NCI-H446 treated with DMSO at 0.1 percent for 48 hours (cell line): ENCODE measurements at regions not wholly inside any gene's neighbourhood (a gene's known extent, or its start where the extent isn't known, plus 50 kb on each side); places are given as distances from the start of the nearest gene placed in this dataset.

Experiments used
- DNase-seq: peaks from one replicate; lab custom pipeline; 2025; lab: John Stamatoyannopoulos, UW

DNA sequence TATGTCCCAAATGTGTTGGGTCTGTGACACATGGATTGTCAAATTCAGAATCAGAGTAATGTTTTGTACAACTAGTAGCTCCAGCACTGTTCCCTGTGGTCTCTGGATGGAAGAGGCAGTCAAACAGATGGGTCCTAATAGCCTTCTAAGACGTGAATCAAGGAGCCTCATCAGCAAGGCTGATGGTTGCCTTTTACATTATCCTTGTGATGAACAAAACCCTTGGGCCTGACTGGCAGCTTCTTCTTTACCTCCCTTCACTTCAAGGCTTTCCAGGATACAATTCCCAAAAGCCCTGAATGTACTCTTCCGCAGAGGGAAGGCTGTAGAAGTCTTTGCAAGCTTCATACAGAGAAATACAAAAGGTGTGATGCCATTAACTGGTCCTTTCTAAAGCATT lies 633.3 kb downstream of the USP25 start:
- no peak for DNase-seq

DNA sequence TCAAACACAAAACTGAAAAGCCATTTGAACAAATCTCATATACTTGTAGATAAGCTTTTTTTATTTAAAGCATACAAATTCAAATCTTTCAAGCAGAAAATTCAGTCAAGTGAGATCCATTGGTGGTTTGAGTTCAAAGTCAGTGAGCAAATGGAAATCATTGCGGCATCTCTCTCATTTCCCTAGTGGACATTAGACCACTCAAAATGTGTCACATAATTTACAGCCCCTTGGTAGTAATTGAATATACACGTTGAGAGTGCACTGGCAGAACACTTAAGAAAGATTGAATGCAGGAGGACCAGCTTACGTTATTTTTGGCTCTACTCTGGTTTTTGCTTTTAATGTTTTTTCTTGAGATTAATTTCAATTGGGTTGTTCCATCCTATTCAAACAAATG lies 633.7 kb downstream of the USP25 start:
- no peak for DNase-seq

DNA sequence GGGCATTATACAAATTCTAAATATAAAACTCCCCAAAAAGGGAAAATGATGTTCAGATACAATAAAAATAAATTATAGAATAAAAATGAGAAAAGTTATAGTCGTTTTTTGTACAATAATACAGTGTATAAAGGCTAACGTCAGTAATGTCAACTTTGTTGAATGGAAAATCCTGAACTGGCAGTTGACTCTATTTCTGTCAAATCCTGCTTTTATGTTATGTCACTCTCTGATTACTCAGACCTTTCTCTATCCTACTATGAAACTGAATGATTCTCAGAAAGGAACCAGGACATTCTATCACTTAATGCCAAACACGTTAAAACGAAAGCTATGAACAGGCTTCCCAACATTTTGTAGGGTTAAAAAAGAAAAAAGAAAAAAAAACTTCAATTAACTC lies 636.4 kb downstream of the USP25 start:
- DNase-seq = no peak

DNA sequence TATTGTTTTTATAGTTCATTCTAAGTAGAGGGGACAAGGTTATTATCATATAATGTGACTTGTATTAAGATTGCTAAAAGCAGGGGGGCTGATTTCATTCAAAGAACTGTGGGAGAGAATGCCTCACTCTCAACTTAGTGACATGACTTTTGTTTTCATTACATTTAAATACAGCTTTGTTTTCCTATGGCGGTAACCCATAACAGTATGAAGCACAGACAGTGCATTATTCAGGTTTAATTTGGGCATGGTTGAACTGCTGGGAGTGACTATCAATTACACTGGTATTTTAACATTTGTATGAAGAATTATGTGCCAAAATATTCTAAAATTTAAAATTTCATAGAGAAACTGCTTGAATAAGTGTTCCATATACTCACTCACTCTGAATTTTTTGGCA lies 637.3 kb downstream of the USP25 start:
- DNase-seq = no peak

DNA sequence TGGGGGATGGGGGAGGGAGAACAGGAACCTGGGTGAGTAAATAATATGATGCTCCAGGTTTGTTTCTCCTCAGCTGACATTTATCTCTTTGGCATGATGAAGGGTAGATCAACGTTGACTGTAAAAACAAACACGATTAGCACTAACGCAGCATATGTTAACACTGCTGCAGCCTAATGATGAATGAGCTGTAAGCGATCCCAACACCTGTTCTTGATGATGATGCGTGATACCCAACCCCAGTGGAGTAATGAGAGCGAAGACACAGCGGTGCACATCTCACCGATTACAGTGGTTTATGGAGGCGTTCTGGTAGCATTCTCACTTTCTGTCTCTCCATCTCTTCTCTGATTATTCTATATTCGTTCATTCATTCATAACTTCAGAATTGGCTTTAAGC lies 640.4 kb downstream of the USP25 start:
- peak; percentile 3 for DNase-seq

DNA sequence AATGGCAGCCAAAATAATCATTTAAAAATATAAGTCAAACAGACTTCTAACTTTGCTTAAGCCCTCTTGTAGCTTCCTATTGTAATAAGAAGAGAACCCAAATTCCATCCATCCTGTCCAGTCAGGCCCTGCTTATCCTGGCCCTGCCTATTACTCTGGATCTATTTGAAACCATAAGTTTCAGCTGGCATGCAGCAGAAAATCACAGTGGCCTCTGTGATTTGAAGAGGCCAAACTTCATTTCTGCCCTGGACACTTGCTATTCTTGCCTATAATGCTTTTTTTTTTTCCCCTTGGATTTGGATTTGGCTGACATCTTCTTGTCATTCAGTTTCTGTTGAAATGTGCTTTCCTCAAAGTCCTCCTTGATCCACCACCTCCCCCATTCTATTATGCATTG lies 642.8 kb downstream of the USP25 start:
- no peak for DNase-seq

DNA sequence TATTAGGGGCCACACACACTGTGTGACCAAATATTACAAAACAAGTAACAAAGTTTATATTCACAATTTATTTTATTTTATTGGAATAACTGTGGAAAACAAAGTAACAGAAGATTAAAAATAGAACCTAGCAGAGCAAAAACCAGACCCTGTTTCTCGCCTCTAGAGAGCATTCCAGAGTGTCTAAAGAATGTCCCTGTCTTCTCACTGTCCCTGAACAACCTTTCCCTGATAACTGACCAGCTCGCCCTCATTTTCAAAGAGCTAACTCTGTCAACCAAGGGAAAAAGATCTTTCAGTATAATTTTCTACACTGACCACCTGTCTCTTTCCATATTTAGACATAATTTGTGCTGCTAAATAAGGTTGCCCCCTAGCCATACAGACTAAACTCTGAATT lies 646.9 kb downstream of the USP25 start:
- no peak for DNase-seq

DNA sequence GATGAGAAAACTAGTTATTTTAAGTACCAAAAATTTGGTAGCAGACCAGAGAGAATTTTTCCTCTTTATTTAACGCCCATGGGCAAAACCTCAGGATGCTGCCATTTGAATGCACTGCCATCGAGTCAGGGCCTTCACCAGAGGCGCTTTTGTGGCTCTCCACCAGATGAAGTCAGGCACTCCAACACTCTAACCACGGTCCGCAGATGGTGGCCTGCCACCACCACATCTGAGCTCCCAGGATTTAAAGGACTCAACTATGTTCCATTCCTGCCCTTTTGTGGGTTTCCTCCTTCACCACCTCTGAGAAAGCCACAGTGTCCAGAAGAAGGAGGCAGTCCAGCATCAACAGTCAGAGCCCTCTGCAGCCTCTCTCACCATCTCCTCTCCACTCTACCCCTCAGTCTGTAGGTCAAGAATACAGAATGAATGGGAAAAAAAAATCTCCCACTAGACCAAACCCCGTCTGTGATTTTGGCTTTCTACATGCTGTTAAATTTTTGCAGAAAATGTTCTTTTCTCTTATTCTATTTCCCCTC lies 647.4 kb downstream of the USP25 start:
- DNase-seq = no peak

DNA sequence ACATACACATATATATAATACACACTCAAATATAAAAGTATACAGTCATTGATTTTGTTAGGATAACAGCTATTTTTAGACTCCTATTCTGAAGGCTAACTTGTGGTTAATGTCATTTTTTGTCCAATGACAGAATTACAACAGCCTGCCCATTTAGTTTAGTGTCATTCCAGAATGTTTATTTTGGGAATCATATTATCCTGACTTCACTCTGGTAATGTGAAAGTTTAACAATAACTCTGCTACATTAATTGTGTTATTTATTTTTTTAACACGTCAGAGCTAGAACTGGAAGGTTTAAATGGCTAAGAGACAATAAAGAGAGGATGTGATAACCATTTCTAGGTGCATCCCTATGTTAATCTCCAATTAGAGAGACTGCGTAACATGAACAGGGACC lies 648.1 kb downstream of the USP25 start:
- DNase-seq = no peak

DNA sequence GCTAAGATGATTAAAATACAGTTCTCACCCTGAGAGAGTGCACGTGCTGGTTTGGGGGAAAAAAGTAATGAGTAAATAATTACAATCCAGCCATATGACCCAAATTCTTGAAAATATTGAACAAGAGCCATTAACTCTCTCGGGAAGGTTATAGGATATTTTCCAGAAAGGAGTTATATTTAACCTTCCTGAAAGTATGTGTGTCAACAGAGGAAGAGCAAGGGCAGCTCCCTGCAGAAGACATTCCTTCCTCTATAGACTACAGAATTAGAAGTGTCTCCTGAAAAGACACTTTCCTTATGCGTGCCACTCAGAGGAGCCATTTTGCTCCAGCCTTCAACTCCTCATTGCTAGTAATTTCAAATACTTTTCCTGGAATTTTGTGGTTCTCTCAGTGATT lies 648.7 kb downstream of the USP25 start:
- DNase-seq = no peak

DNA sequence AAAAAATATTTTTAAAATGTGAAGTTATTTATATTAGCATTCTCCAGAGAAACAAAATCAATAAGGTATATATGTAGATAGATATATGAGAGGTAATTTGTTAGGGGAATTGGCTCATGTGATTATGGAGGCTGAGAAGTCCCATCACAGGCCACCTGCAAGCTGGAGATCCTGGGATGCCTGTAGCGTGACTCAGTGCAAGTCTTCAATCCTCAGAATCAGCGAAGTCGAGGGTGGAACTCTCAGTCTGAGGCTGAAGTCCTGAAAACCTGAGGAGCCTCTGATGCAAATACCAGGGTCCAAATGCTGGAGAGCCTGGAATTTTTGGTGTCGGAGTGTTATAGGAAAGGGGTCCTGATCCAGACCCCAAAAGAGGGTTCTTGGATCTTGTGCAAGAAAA lies 658.5 kb downstream of the USP25 start:
- no peak for DNase-seq

DNA sequence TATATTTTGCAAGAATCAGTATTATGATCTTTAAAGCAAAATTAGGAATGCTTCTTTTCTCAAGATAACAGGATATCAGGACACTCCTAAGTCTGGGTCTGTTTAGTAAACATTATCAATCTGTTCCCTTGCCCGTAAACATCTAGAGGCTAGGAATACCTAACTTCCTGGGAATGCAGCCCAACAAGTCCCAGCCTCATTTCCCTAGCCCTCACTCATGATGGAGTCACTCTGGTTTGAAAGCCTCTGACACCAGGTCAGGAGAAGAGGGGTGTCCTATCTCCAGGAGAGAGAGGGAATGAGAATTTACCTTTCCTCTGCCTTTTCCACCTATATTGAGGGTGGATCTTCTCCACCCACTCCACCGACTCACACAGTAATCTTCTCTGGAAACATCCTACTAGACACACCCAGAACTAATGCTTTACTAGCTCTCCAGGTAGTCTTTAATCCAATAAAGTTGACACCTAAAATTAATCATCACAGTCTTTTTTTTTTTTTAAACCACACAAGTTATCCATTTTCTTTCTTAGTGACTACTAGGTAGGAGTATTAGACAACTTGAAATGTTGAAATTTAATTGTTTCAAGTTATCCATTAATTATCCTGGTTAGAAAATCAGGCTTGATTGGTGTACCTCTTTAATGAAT lies 659.3 kb downstream of the USP25 start:
- DNase-seq = no peak

DNA sequence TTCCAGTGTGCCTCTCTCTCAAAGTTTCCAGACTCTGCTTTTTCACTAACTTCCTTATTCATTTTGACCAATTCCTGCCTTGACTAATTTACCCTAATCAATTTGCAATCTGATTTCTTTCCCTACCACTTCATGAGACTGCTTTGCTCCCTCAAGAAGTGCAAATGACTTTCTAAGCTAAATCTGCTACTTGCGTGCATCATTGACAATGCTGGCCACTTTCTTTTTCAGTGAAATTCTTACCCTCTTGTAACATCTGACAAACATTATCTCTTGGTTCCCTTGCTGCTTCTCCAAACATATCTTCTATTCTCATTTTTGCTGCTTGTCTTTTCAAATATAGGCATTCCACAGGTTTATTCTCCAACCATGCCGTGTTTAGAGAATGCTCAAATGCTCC lies 659.9 kb downstream of the USP25 start:
- no peak for DNase-seq

DNA sequence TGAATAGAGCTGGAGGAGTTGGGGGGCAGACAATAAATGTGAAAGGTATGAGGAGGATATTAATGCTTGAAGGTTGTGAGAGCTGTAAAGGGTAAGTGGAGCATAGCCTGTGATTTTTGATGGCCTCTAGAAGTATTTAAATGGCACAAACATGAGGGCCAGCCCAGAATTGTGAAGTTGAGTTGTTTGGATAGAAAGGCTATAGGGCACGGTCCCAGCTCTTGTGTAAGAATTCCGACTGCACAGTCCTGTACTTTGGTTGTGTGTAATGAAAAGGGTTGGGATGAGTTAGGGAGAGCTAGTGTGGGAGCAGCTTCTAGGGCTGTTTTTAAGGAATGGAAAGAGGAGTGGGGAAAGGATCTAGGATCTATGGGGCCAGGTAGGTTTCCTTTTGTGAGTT lies 665.5 kb downstream of the USP25 start:
- no peak for DNase-seq

DNA sequence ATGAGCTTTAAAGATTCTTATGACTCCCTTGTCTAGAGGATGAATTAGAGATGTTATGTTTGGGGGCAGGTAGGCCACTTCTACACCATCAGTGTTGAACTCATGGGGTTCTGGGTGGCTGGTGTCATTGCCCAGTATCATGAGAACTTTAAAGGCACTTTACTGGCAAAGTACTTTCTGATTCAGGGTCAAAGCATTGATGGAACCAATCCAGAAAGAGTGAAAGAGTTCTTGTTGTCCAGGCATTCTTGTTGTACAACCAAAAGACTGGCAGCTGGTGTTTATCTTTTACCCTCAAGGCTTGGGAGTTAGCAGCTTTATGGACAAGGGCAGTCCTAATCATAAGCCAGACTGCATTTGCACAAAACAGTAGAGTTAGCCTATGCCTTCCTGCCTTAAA lies 673.0 kb downstream of the USP25 start:
- peak; percentile 42 for DNase-seq

DNA sequence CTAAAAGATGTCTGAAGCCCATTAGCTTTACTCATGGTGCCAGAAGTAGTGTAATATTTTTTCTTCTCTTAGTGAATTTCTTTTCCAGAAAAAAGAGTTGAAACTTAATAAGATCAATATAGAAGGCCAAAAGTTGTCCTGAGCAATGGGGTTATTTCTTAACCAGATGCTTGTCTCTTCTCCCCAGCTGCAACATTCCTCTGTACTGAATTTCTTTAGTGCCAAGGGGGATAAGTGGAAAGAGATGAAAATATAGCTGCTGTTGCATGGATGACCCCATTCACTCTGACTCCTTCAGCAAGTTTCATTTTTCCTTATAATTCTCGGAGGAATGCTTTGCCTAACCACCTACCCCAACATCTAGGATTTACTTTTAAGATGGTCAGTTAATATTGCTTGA lies 675.0 kb downstream of the USP25 start:
- no peak for DNase-seq

DNA sequence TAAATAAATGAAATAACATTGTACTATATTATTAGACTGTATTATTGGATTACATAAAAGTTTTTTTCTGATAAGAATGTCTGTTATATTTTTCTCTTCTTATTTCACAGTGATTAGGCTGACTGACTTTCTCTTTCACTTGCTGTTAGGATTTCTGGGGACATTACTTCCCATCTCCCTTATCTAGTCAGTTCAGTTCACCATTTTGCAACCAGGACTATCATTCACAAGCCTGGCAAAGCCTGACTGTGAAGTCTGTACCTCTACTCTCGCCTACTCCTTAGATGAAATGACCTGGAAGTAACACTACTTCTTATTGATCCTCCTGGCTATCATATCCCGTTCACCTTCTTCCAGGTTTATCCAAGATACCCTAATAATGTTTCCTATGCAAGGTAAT lies 676.6 kb downstream of the USP25 start:
- DNase-seq = no peak

DNA sequence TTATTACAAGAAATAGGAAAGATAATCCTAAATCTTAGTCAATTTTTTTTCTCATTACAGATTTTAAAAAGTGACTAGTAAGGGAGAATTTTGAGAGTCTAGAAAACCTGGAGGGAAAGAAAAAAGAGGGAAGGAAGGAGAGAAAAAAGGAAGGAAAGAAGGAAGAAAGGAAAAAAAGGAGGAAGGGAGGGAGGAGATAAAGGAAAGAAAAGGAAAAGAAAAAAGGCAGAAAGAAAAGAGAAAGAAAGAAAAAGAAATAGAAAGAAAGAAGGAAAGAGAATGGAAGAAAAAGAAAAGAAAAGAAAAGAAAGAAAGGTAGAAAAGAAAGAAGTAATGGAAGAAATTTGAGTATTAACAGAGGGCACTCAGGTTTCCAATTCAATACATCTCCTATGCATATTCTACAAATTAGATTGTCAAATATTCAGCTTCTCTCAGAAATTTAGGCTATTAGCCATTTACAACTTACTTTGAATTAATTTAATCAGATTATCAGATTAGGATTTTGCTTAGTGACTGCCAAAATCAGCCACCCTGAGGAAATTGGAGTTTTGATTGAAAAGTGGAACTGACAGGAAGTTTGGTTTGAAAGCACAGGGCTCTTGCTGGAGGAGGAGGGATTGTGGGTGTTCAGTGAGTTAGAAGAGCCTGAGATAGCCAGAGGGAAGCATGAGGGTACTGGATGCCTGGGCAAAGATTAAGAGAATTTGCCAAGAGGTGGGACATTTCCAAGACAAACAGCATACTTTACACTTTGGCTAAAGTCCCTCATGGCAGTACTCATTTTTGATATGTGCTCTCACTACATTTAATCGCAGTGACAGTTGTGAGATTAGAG lies 677.8 kb downstream of the USP25 start:
- peak; percentile 53 for DNase-seq

DNA sequence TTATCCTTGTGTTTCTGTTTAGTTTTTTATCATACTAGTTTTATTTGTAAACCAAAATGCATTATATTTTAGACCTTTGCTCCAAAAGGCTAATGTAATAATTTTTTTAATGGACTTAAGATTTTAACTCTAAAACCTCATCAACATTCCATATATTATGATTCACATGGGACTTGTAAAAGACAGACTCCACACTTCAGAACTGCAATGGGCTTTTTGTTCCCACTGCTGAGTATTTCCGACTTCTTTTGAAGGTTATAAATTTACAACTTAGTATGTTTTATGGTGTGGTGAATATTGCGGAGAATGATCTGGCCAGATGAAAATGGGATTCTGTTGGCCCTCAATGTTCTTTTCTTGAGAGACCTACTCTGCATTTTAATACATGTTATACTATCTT lies 678.5 kb downstream of the USP25 start:
- no peak for DNase-seq

DNA sequence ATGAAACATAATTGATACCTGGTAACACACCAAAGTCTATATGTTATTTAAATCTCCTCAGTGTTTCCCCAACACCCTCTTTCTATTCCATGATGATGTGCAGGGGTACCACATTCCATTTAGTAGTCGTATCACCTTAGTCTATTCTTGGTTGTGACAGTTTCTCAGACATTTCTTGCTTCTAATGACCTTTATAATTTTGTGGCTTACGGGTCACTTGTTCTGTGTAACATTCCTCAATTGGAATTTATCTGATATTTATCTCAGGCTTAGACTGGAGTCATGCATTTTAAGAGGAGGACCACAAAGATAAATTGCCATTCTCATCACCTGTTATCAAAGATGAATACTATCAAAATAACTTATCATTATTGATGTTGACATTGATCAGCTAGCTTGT lies 679.6 kb downstream of the USP25 start:
- DNase-seq = no peak

DNA sequence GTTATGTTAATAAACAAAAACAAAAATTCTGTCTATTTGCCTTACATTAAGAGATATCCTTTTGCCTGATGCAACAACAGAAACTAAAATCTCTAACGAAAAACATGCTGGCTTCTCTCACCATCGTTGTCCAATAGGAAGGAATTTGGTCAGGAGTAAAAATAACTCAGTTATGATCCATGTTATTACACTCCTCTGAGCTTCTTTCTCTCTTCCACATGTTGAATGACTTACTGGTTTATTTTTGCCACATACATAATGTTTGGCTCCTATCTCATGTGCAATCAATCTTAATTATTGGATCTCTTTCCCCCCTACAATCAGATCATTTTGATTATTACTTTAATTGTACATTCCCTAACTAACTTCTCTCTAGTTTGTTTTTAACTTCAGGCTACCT lies 688.4 kb downstream of the USP25 start:
- DNase-seq = no peak

DNA sequence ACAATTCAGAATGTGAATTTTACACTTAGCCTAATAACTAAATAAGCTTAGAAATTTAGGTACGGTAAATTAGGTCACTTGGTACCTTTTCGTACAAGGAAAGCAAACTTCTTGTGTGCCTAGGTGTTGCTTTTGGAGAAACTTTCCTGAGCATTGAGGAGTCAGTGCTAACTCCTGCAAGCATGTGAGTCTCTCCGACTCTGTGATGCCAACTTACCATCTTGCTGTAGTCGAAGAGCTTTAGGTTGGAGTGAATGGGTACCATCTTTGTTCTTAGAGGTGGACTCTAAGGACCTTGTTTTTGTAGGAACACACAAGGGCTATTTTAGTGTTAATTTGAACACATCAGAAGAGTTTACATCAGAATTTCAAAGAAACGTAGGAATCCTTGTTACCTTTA lies 688.9 kb downstream of the USP25 start:
- no peak for DNase-seq

DNA sequence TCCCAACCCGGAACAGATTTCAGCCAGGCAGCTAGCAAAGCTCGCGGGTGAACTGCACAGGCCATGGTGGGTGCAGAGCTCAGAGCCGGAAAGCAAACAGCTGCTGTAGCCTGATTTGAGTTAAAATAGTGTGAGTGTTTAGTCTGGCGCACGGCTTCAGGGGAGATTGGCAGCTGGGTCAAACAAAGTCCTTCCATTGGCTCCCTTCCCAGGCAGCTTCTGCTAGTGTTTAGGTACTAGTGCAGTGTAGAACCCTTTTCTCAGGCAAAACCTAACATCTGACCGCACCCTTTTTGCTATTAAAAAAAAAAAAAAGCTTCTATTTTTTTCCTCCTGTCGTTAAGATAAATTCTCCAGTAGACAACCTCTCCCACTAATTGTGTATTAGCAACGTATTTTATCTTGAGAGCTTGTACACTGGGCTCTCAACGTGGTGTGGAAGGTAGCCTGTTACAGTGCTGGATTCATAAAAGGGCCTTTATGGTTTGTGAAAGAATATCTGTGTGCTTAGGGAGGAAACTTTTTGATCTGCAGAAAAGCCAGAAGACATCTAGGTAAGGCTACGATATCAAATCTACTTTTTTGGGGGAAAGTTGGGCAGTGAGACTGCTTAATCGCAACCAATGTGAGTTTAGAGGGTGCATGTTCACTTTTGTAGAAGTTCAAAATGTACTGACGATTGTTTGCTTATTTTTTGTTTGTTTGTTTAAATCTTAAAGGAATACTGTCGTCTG lies 689.6 kb downstream of the USP25 start:
- peak; percentile 96 for DNase-seq
